T-helper 2 cell treated with Interferon-gamma antibody and Interleukin-4, amounts not matched to agents 5 μg/mL and 100 μg/mL, for 36 hours (primary cell): ENCODE measurements at regions not wholly inside any gene's neighbourhood (a gene's known extent, or its start where the extent isn't known, plus 50 kb on each side); places are given as distances from the start of the nearest gene placed in this dataset.
A peak's percentile ranks its signal among the peaks of the same experiment; 100 is the strongest.
"Not testable (repeated sequence)": the region's sequence is repeated elsewhere in the genome, so short reads cannot be mapped to it uniquely, and the experiment has no call there.

Experiments
- DNase-seq: peaks from one replicate; pipeline ENCODE4 v3.0.0; 2021; ENCODE audit warnings: low spot score
- H3K27ac Mint-ChIP-seq: one replicate; pipeline ENCODE4 v1.8.0; 2021; ENCODE audit warnings: mild to moderate bottlenecking, mixed read lengths
- H3K27me3 Mint-ChIP-seq: one replicate; pipeline ENCODE4 v1.8.0; 2021; ENCODE audit warnings: low read depth, mixed read lengths
- H3K36me3 Mint-ChIP-seq: one replicate; pipeline ENCODE4 v1.8.0; 2021; ENCODE audit warnings: low read depth, mixed read lengths
- H3K4me1 Mint-ChIP-seq: one replicate; pipeline ENCODE4 v1.8.0; 2021; ENCODE audit warnings: low read depth, mixed read lengths
- H3K4me3 Mint-ChIP-seq: one replicate; pipeline ENCODE4 v1.8.0; 2022; ENCODE audit warnings: mild to moderate bottlenecking, moderate library complexity, mixed read lengths
- H3K9me3 Mint-ChIP-seq: one replicate; pipeline ENCODE4 v1.8.0; 2021; ENCODE audit warnings: mixed read lengths

DNA sequence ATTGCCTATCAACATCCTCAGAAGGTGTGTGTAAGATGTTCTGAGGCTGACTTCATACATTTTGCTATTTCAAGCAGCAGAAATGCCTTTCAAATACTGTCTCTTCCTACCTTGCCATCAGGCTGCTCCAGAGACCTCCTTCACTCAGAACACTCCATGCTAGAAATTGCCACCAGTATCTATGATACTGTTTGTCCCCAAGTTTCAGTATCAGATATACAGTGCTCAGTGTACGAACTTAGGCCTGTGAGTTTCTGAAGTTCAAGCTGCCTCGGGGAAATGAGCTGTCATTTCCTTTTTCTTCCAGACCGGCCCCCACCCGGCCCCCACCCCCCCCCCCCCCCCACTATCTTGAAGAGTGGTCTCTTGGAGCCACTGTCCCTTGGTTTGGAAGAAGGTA, 373.4 kb upstream of the CHRM2 start:
- Mint-ChIP-seq H3K4me1 (no peaks in the 10 kb centered on the region), H3K36me3 (no peaks in the 10 kb centered on the region), H3K4me3 (no peak overlapping the region), H3K27me3 (no peaks in the 10 kb centered on the region), H3K27ac (no peak overlapping the region), H3K9me3 (peaks cover 13% of the 10 kb centered on the region)
- DNase-seq, result no peak

- no peaks in the 10 kb centered on the region for H3K4me1 Mint-ChIP-seq
Measured at GRCh38 chr7:136492366-136492765, 376.1 kb upstream of the CHRM2 start.

DNA sequence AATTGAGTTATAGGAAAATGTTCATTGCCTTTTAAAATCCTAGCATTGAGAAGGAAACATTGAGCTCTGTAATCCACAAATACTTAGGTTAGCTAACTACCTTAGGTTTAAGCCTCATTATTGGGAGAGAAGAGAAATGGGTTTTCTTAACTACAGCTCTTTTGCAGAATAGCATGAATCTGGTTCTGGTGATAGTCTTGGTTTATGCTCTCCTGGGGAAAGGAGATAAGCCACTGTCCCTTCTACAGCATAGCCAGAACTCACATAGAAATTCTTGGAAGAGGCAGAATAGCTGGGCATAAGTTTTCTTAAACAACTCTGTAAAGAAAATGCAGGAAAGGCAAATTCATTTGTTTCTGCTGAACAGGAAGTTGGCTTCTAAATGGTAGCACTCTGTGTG, 378.6 kb upstream of the CHRM2 start:
- Mint-ChIP-seq H3K27ac (no peak overlapping the region), H3K9me3 (peaks cover 13% of the 10 kb centered on the region), H3K36me3 (no peaks in the 10 kb centered on the region), H3K27me3 (no peaks in the 10 kb centered on the region), H3K4me1 (no peaks in the 10 kb centered on the region), H3K4me3 (no peak overlapping the region)
- DNase-seq, result no peak

More at GRCh38 chr7:136492366-136492765, 376.1 kb upstream of the CHRM2 start:
- Mint-ChIP-seq H3K27me3 (no peaks in the 10 kb centered on the region), H3K4me3 (no peak overlapping the region), H3K36me3 (no peaks in the 10 kb centered on the region), H3K9me3 (peaks cover 13% of the 10 kb centered on the region), H3K27ac (no peak overlapping the region)
- no peak for DNase-seq

DNA sequence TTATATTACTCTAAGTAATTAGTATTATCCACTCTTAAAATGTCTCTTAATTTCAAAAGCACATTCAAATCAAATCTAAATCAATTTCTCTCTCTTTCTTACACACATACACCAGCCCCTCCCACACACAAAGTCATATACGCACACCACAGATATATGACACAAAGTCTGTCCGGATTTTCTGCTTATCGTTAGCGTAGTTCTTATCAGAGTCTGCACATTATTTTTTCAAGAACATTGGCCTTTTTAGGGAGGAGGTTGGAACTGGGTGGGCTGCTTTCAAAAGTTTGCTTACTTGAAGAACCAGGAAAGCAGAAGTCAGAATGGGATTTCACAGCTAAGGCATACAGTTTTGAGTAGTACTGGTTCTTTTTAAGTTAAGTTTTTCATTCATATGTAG, 387.6 kb upstream of the CHRM2 start:
- DNase-seq, result no peak
- no peaks in the 10 kb centered on the region for H3K36me3 Mint-ChIP-seq
- peaks cover 13% of the 10 kb centered on the region for H3K9me3 Mint-ChIP-seq
- H3K4me1 Mint-ChIP-seq, result no peaks in the 10 kb centered on the region
- H3K27ac Mint-ChIP-seq, result no peak overlapping the region
- no peaks in the 10 kb centered on the region for H3K27me3 Mint-ChIP-seq
- no peak overlapping the region for H3K4me3 Mint-ChIP-seq

DNA sequence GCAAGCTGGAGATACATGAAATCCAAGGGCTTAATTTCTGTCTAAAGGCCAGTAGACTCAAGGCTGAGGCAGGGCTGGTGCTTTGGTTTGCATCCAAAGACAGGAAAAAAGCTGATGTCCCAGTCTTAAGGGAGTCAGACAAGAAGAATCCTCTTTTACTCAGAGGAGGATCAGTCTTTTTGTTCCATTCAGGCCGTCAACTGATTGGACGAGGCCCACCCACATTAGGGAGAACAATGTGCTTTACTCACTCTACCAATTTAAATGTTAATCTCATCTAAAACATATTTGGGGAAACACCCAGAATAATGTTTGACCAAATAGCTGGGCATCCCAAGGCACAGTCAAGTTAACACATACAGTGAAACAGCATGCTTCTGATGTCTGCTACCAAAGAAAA, 388.5 kb upstream of the CHRM2 start:
- H3K4me3 Mint-ChIP-seq, result no peak overlapping the region

GRCh38 chr7:136470179-136470578, 398.3 kb upstream of the CHRM2 start:
- no peak overlapping the region for H3K4me3 Mint-ChIP-seq
- H3K9me3 Mint-ChIP-seq, result peaks cover 33% of the 10 kb centered on the region
- H3K27ac Mint-ChIP-seq, result no peak overlapping the region
- H3K4me1 Mint-ChIP-seq, result no peaks in the 10 kb centered on the region
- H3K36me3 Mint-ChIP-seq, result no peaks in the 10 kb centered on the region
- H3K27me3 Mint-ChIP-seq, result no peaks in the 10 kb centered on the region
- DNase-seq, result no peak

More for the DNA sequence above, 388.5 kb upstream of the CHRM2 start:
- Mint-ChIP-seq H3K27me3 (no peaks in the 10 kb centered on the region), H3K27ac (no peak overlapping the region), H3K9me3 (peaks cover 17% of the 10 kb centered on the region), H3K4me1 (no peaks in the 10 kb centered on the region), H3K36me3 (no peaks in the 10 kb centered on the region)
- no peak for DNase-seq

DNA sequence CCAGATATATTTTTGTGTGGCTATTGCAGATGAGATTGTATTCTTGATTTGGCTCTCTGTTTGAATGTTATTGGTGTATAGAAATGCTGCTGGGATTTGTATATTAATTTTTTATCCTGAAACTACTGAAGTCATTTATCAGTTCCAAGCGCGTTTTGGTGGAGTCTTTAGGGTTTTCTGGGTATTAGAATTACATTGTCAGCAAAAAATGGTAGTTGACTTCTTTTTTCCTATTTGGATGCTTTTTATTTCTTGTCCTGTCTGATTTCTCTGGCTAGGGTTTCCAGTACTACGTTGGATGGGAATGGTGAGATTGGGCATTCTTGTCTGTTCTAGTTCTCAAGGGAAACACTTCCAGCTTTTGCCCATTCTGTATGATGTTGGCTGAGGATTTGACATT, 415.5 kb upstream of the CHRM2 start:
- Mint-ChIP-seq H3K27me3 (no peaks in the 10 kb centered on the region), H3K36me3 (no peaks in the 10 kb centered on the region), H3K4me3 (no peak overlapping the region), H3K9me3 (peaks cover 44% of the 10 kb centered on the region), H3K4me1 (no peaks in the 10 kb centered on the region), H3K27ac (no peak overlapping the region)
- no peak for DNase-seq

- no peak overlapping the region for H3K4me3 Mint-ChIP-seq
- H3K4me1 Mint-ChIP-seq, result no peaks in the 10 kb centered on the region
- H3K36me3 Mint-ChIP-seq, result no peaks in the 10 kb centered on the region
- no peak for DNase-seq
- H3K9me3 Mint-ChIP-seq, result peaks cover 30% of the 10 kb centered on the region
- H3K27me3 Mint-ChIP-seq, result no peaks in the 10 kb centered on the region
- no peak overlapping the region for H3K27ac Mint-ChIP-seq
Measured at GRCh38 chr7:136446751-136447150, 421.7 kb upstream of the CHRM2 start.

GRCh38 chr7:136441835-136442234, 426.6 kb upstream of the CHRM2 start:
- Mint-ChIP-seq H3K27me3 (no peaks in the 10 kb centered on the region), H3K27ac (no peak overlapping the region), H3K4me3 (no peak overlapping the region), H3K36me3 (no peaks in the 10 kb centered on the region), H3K9me3 (peaks cover 19% of the 10 kb centered on the region), H3K4me1 (no peaks in the 10 kb centered on the region)
- DNase-seq, result no peak

- H3K4me3 Mint-ChIP-seq, DNase-seq, H3K27ac Mint-ChIP-seq, H3K9me3 Mint-ChIP-seq, H3K36me3 Mint-ChIP-seq, H3K4me1 Mint-ChIP-seq, H3K27me3 Mint-ChIP-seq: not testable (repeated sequence)
Measured at GRCh38 chr7:136431736-136432135, 436.7 kb upstream of the CHRM2 start.

DNA sequence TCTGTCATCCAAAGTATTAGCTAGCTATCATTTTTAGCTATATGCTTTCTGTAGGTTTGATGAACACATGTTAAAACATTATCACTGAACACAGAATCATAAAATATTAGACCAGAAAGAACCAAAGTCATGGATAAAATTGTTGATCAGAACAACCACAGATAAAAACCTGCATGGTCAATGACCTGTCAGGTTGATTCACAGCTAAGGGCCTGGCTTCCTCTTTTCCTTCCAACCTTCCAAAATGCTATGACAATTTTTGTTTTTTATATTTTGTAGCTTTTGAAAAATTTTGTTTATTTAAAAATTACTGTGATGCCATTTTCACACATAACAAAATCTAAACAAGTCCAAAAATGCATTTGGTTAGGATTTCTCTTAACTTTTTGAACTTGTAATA, 444.4 kb upstream of the CHRM2 start:
- Mint-ChIP-seq H3K27ac (no peak overlapping the region), H3K9me3 (peaks cover 5% of the 10 kb centered on the region), H3K36me3 (no peaks in the 10 kb centered on the region), H3K4me1 (no peaks in the 10 kb centered on the region), H3K4me3 (no peak overlapping the region), H3K27me3 (no peaks in the 10 kb centered on the region)
- no peak for DNase-seq

DNA sequence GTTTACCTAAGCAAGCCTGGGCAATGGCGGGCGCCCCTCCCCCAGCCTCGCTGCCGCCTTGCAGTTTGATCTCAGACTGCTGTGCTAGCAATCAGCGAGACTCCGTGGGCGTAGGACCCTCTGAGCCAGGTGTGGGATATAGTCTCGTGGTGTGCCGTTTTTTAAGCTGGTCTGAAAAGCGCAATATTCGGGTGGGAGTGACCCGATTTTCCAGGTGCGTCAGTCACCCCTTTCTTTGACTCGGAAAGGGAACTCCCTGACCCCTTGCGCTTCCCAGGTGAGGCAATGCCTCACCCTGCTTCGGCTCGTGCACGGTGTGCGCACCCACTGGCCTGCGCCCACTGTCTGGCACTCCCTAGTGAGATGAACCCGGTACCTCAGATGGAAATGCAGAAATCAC, 442.6 kb upstream of the MTPN start:
- not testable (repeated sequence) for H3K27ac Mint-ChIP-seq, H3K4me3 Mint-ChIP-seq, H3K9me3 Mint-ChIP-seq, H3K27me3 Mint-ChIP-seq, H3K36me3 Mint-ChIP-seq, DNase-seq, H3K4me1 Mint-ChIP-seq

DNA sequence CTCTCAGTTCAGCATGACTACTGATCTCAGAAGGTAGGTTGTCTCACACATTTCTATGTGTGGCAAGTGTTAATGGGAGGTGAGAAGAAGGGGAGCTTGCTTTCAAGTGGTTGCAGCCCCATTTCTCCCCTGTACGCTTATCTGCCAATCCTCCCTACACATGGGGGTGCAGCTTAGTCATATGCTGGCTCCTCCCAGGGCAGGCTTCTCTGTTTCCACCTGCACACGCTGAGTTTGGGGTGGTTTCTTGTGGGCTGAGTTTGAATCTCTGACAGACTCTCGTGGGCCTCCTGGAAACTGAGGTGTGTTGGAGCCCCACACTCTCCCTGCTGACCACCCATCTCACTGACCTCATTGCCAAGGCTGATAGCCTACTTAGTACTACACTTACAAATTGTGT, 435.8 kb upstream of the MTPN start:
- no peaks in the 10 kb centered on the region for H3K4me1 Mint-ChIP-seq
- peaks cover 3% of the 10 kb centered on the region for H3K9me3 Mint-ChIP-seq
- no peaks in the 10 kb centered on the region for H3K36me3 Mint-ChIP-seq
- DNase-seq, result no peak
- no peak overlapping the region for H3K27ac Mint-ChIP-seq
- H3K4me3 Mint-ChIP-seq, result no peak overlapping the region
- no peaks in the 10 kb centered on the region for H3K27me3 Mint-ChIP-seq

- Mint-ChIP-seq H3K36me3 (no peaks in the 10 kb centered on the region), H3K9me3 (no peaks in the 10 kb centered on the region), H3K27me3 (no peaks in the 10 kb centered on the region), H3K27ac (no peak overlapping the region), H3K4me1 (no peaks in the 10 kb centered on the region), H3K4me3 (no peak overlapping the region)
- peak; percentile 6 for DNase-seq
Measured at GRCh38 chr7:136405931-136406777, 429.0 kb upstream of the MTPN start.

DNA sequence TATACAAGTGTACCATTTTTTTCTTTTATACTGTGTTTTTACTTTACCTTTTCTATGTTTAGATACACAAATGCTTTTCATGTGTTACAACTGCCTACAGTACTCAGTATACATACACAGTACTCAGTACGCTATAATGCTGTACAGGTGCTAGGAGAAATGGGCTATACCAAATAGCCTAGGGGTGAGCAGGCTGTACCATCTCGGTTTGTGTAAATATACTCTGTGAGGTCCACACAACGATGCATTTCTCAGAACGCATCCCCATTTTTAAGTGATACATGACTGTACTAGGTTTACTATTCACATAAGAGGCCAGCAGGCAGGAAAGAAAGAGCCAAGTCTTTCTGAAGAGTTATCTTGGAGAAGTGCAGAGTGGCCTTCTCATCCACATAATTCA, 426.4 kb upstream of the MTPN start:
- Mint-ChIP-seq H3K9me3 (no peaks in the 10 kb centered on the region), H3K36me3 (no peaks in the 10 kb centered on the region), H3K4me3 (no peak overlapping the region), H3K4me1 (no peaks in the 10 kb centered on the region), H3K27me3 (no peaks in the 10 kb centered on the region), H3K27ac (no peak overlapping the region)
- no peak for DNase-seq
